Fibroblast of lung (primary cell): ENCODE measurements at regions not wholly inside any gene's neighbourhood (a gene's known extent, or its start where the extent isn't known, plus 50 kb on each side); places are given as distances from the start of the nearest gene placed in this dataset.

Experiments used
- DNase-seq, 2 donors: peaks; one replicate each; pipeline versions ENCODE4 v3.0.0 to v3.0.0-alpha.2; 2010; ENCODE audit warnings: low read depth in 2 of 2
- H2AFZ ChIP-seq: 2 replicates; pipeline ENCODE4 v1.5.1; 2012; ENCODE audit warnings: low read length, control low read depth, inconsistent platforms
- H3K27ac ChIP-seq: 2 replicates; pipeline ENCODE4 v1.5.1; 2011; ENCODE audit warnings: low read length, control low read depth; ENCODE audit not compliant: insufficient read depth
- H3K27me3 ChIP-seq: 2 replicates; pipeline ENCODE4 v1.5.1; 2011; ENCODE audit warnings: mild to moderate bottlenecking, low read length; ENCODE audit not compliant: control insufficient read depth, insufficient read depth
- H3K36me3 ChIP-seq: 2 replicates; pipeline ENCODE4 v1.5.1; 2011; ENCODE audit warnings: low read length; ENCODE audit not compliant: control insufficient read depth, insufficient read depth
- H3K4me1 ChIP-seq: 2 replicates; pipeline ENCODE4 v1.5.1; 2011; ENCODE audit warnings: low read length; ENCODE audit not compliant: control insufficient read depth, insufficient read depth; ENCODE audit errors: extremely low read depth
- H3K4me2 ChIP-seq: 2 replicates; pipeline ENCODE4 v1.5.1; 2011; ENCODE audit warnings: low read length, control low read depth; ENCODE audit not compliant: insufficient read depth; ENCODE audit errors: extremely low read depth
- H3K4me3 ChIP-seq, 4 experiments: fragments of 200-600 bp in 1 of 4; sonication (generic) in 1 of 4; replicated peaks in 1 of 4; 2 replicates each; pipeline ENCODE4 v1.5.1; 2011 to 2016; ENCODE audit warnings: low read length in 4 of 4, low read depth in 3 of 4, mild to moderate bottlenecking in 3 of 4, control low read depth in 2 of 4, inconsistent platforms in 1 of 4, mixed read lengths in 1 of 4; ENCODE audit not compliant: insufficient read depth in 1 of 4; ENCODE audit errors: control extremely low read depth in 1 of 4
- H3K79me2 ChIP-seq: 2 replicates; pipeline ENCODE4 v1.5.1; 2012; ENCODE audit warnings: mild to moderate bottlenecking, low read length, inconsistent platforms; ENCODE audit not compliant: control insufficient read depth, insufficient read depth
- H3K9ac ChIP-seq: 2 replicates; pipeline ENCODE4 v1.5.1; 2011; ENCODE audit warnings: mild to moderate bottlenecking, low read length, control low read depth; ENCODE audit not compliant: insufficient read depth
- H3K9me3 ChIP-seq: 2 replicates; pipeline ENCODE4 v1.5.1; 2012; ENCODE audit warnings: low read depth, low read length; ENCODE audit not compliant: control insufficient read depth, insufficient read depth
- H4K20me1 ChIP-seq: 2 replicates; pipeline ENCODE4 v1.5.1; 2011; ENCODE audit warnings: low read length; ENCODE audit not compliant: control insufficient read depth, insufficient read depth; ENCODE audit errors: extremely low read depth
- EZH2 ChIP-seq: IDR thresholded peaks from 2 replicates; pipeline ENCODE4 v1.5.1; 2012; ENCODE audit warnings: low read length, control low read depth, mild to moderate bottlenecking; ENCODE audit errors: missing control alignments
- TF ChIP-seq, protein P1 (sequence below), 2 donors: IDR thresholded peaks in 1 of 2; conservative IDR thresholded peaks in 1 of 2; 1 replicate in 1 of 2; 2 replicates in 1 of 2; pipeline ENCODE4 v1.5.1; 2011 to 2012; ENCODE audit warnings: low read length in 2 of 2, control low read depth in 1 of 2, inconsistent platforms in 1 of 2, low read depth in 1 of 2, mild to moderate bottlenecking in 1 of 2

DNA sequence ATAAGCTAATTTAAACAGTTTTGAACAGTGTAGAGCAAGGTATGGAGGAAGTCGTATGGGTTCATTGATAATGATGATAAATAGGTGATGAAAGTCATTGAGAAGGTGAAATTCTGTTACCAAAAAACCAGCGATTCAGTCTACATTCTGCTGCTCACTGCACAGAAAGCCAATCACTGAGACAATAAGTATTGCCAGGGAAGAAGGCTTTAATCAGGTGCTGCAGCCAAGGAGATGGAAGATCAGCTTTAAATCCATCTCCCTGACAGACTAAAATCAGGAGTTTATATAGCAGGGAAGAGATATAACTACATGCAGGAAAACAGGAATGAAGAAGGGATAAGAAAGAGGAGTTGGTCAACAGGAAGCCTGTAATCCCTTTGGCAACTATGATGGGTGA lies 361.3 kb upstream of the C1orf174 start:
- Histone ChIP-seq H3K36me3 (no peaks in the 10 kb centered on the region), H3K27ac (no peak overlapping the region), H2AFZ (no peak overlapping the region), H4K20me1 (no peaks in the 10 kb centered on the region), H3K9ac (no peak overlapping the region), H3K4me3 (no peak overlapping the region), H3K27me3 (no peaks in the 10 kb centered on the region), H3K9me3 (no peaks in the 10 kb centered on the region), H3K4me1 (no peaks in the 10 kb centered on the region), H3K4me2 (no peak overlapping the region), H3K79me2 (no peaks in the 10 kb centered on the region)
- TF ChIP-seq, protein P1, sequence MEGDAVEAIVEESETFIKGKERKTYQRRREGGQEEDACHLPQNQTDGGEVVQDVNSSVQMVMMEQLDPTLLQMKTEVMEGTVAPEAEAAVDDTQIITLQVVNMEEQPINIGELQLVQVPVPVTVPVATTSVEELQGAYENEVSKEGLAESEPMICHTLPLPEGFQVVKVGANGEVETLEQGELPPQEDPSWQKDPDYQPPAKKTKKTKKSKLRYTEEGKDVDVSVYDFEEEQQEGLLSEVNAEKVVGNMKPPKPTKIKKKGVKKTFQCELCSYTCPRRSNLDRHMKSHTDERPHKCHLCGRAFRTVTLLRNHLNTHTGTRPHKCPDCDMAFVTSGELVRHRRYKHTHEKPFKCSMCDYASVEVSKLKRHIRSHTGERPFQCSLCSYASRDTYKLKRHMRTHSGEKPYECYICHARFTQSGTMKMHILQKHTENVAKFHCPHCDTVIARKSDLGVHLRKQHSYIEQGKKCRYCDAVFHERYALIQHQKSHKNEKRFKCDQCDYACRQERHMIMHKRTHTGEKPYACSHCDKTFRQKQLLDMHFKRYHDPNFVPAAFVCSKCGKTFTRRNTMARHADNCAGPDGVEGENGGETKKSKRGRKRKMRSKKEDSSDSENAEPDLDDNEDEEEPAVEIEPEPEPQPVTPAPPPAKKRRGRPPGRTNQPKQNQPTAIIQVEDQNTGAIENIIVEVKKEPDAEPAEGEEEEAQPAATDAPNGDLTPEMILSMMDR (conservative IDR thresholded peaks at IDR 0.05 in 1 of 2, IDR thresholded peaks at IDR 0.05 in 1 of 2; ENCODE audit: low read depth in 1 of 2, low read length in 2 of 2) = no peak
- no peak for TF ChIP-seq EZH2
- DNase-seq = no peak

DNA sequence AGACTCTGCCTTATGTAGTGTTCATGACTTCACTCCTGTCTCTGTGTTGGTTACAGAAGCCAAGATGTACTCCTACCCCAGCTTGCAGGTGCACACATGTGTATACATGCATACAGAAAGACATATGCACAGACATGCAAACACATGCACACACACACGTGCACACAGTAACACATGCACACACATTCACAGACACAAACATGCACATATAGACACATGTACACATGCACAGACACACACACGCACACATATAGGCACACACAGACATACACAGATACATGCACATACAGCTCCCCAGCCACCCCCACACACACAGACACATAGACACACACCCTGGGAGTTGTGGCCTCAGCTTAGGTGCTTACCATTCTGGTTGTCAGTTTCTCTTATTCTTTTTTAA lies 362.6 kb upstream of the C1orf174 start:
- TF ChIP-seq, protein P1 (conservative IDR thresholded peaks at IDR 0.05 in 1 of 2, IDR thresholded peaks at IDR 0.05 in 1 of 2; ENCODE audit: low read depth in 1 of 2, low read length in 2 of 2) = no peak
- TF ChIP-seq EZH2 = no peak
- H3K9ac ChIP-seq = no peak overlapping the region
- no peak for DNase-seq

DNA sequence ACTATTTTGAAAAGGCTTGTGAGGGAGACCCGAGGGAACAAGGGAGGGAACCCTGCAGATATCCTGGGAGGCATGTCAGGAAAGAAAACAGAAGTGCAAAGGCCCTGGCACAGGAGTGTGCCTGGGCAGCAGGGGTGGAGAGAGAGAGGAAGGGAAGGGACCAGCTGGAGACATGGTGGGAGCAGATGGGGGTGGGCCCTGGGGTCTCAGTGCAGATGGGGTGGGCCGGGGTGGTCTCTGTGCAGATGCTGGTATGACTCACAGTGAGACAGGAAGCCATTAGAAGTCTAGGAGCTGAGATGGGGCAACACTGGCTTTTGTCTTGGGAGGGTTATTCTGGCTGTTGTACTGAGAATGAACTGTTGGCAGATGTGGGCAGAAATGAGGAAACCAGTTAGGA lies 363.6 kb upstream of the C1orf174 start:
- Histone ChIP-seq H4K20me1 (no peaks in the 10 kb centered on the region), H3K27ac (no peak overlapping the region), H3K79me2 (no peaks in the 10 kb centered on the region), H2AFZ (no peak overlapping the region), H3K4me3 (no peak overlapping the region), H3K9me3 (no peaks in the 10 kb centered on the region), H3K27me3 (no peaks in the 10 kb centered on the region), H3K36me3 (no peaks in the 10 kb centered on the region), H3K4me2 (no peak overlapping the region), H3K9ac (no peak overlapping the region), H3K4me1 (no peaks in the 10 kb centered on the region)
- TF ChIP-seq, protein P1 (conservative IDR thresholded peaks at IDR 0.05 in 1 of 2, IDR thresholded peaks at IDR 0.05 in 1 of 2; ENCODE audit: low read depth in 1 of 2, low read length in 2 of 2) = no peak
- TF ChIP-seq EZH2 = no peak
- no peak for DNase-seq

More for the DNA sequence above, 362.6 kb upstream of the C1orf174 start:
- H3K4me2 ChIP-seq = no peak overlapping the region
- no peaks in the 10 kb centered on the region for H3K79me2 ChIP-seq
- no peaks in the 10 kb centered on the region for H3K4me1 ChIP-seq
- H3K4me3 ChIP-seq = no peak overlapping the region
- H4K20me1 ChIP-seq = no peaks in the 10 kb centered on the region
- H3K27ac ChIP-seq = no peak overlapping the region
- no peak overlapping the region for H2AFZ ChIP-seq
- no peaks in the 10 kb centered on the region for H3K9me3 ChIP-seq
- no peaks in the 10 kb centered on the region for H3K27me3 ChIP-seq
- no peaks in the 10 kb centered on the region for H3K36me3 ChIP-seq
